ENCODE measurements at regions not wholly inside any gene's neighbourhood (a gene's known extent, or its start where the extent isn't known, plus 50 kb on each side); places are given as distances from the start of the nearest gene placed in this dataset.
"Not testable (repeated sequence)": the region's sequence is repeated elsewhere in the genome, so short reads cannot be mapped to it uniquely, and the experiment has no call there.

DNA sequence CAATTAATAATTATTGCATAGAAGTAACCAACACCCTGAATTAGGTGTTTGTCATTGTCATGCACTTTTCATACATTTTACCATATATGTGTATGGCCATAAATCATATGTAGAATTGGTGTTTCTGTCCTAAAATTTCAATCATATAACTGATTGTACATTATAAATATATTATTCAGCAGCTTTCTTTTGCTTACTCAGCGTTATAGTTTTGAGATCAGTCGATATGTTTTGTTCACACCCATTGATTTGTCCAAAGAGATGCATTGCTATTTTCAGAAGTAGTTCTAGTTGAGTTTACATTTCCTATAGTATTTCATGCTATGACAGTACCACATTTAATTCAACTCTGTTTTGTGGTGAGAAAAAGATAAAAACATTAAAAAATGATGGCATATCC, 50.5 kb upstream of the PARP4 start:
- DNase-seq (ENCODE audit: low read depth, low spot score): no peak
- no peak overlapping the region for H3K27ac ChIP-seq

DNA sequence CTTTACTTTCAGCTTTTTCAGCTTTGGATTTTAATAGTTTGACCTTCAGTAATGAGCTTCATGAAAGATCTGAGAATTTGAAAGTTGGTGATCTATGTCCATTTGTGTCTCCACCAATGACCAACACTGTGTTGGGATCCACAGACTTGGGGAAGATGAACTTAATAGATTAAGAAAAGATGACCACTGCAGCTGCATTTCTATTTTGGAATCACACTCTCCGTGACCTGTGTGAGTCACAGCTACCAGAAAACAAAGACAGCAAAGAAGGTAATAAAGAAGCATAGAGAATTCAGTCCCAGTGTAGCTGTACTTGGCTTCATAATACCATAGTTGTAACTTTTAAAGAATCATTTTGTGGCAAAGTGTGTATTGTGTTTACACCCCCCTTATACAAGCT, 51.4 kb upstream of the PARP4 start:
- H3K27ac ChIP-seq; DNase-seq (ENCODE audit: low read depth, low spot score): not testable (repeated sequence)

DNA sequence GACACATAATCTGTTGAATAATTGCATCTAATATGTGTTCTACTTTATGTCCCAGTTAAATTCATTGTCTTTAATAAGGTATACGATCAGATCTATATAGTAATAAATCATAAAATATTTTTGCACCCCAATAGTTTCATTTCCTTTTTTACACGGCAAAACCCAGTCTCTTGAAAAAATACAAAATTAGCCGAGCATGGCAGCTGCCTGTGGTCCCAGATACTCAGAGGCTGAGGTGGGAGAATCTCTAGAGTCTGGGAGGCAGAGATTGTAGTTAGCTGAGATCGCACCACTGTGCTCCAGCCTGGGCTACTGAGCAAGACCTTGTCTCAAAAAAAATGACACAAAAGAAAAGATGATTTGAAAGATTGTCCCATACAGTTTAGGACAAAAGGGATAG, 52.3 kb upstream of the PARP4 start:
- DNase-seq (ENCODE audit: low read depth, low spot score): no peak
- no peak overlapping the region for H3K27ac ChIP-seq

DNA sequence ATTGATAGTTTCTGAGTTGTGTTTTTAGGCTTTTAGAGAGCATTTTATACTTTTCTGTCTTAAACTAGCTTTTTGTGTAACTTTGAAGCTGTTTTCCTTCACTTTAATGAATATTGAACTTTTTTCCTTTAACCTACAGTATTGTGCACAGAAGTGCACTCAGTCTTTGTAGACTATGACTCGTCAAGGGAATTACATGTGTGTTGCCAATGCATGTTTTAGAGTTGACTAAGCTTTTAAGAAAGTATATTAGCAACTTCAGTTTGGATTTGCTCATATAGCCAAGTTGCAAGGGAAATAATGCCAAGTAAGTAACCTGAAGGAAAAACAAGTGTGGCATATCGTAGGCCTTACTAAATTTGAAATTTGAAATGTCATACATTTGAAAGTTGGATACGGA, 55.0 kb upstream of the PARP4 start:
- peak overlapping the region; percentile 7 for H3K27ac ChIP-seq

DNA sequence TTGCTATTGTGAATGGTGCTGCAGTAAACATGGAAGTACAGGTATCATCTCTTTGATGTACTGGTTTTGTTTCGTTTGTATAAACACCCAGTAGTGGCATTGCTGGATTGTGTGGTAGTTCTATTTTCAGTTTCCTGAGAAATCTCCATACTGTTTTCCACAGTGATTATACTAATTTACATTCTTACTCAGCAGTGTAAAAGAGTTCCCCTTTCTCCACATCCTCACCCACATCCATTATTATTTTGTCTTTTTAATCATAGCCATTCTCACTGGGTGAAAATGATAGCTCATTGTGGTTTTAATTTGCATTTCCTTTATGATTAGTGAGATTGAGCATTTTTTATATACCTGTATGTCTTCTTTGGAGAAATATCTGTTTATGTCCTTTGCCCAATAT, 62.3 kb upstream of the PARP4 start:
- no peak for DNase-seq (ENCODE audit: low read depth, low spot score)
- no peak overlapping the region for H3K27ac ChIP-seq

More for the DNA sequence above, 55.0 kb upstream of the PARP4 start:
- DNase-seq (ENCODE audit: low read depth, low spot score): peak; percentile 16

DNA sequence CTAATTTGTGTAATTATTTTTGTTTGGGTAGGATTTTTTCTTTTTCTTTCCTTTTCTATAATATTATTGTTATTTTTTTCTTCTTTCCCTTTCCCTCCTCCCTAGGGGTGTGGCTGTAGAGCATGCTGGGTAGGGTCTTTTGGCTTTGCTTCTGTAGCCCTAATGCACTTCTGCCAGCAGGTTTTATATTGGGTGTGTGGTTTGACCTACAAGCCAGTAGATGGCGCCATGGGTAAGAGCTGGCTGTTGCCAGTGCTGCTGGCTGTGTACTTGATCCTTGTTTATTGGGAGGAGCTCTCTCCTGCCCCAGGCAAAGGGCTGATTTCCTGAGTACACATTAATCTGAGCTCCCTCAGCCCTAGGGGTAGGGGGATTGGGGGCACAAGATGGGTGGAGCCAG, 67.7 kb upstream of the PARP4 start:
- DNase-seq (ENCODE audit: low read depth, low spot score): not testable (repeated sequence)

DNA sequence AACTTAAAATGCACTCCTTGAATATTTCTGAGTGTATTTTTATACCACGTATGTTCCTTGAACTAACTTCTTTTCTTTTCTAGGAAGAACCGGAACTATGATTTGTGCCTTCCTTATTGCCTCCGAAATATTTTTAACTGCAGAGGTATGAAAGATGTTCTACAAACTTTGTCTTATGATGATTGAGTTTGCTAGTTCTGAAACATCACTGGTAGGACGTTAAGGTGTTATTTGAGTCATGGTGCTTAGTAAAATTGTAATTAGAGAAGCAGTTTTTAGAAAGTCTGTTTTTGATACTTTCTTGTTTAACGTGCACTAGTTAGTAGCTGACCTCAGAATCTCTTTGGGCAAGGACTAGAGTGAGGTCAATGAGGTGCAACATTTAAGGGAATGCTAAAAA, 69.0 kb upstream of the PARP4 start:
- not testable (repeated sequence) for DNase-seq (ENCODE audit: low read depth, low spot score); H3K27ac ChIP-seq

More for the DNA sequence above, 67.7 kb upstream of the PARP4 start:
- not testable (repeated sequence) for H3K27ac ChIP-seq

DNA sequence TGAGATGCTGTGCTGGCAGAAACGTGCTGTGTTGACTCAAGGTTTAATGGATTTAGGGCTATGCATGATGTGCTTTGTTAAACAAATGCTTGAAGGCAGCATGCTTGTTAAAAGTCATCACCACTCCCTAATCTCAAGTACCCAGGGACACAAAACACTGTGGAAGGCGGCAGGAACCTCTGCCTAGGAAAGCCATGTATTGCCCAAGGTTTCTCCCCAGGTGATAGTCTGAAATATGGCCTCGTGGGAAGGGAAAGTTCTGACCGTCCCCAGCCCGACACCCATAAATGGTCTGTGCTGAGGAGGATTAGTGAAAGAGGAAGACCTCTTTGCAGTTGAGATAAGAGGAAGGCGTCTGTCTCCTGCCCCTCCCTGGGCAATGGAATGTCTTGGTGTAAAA, 79.1 kb upstream of the PARP4 start:
- H3K27ac ChIP-seq; DNase-seq (ENCODE audit: low read depth, low spot score): not testable (repeated sequence)

DNA sequence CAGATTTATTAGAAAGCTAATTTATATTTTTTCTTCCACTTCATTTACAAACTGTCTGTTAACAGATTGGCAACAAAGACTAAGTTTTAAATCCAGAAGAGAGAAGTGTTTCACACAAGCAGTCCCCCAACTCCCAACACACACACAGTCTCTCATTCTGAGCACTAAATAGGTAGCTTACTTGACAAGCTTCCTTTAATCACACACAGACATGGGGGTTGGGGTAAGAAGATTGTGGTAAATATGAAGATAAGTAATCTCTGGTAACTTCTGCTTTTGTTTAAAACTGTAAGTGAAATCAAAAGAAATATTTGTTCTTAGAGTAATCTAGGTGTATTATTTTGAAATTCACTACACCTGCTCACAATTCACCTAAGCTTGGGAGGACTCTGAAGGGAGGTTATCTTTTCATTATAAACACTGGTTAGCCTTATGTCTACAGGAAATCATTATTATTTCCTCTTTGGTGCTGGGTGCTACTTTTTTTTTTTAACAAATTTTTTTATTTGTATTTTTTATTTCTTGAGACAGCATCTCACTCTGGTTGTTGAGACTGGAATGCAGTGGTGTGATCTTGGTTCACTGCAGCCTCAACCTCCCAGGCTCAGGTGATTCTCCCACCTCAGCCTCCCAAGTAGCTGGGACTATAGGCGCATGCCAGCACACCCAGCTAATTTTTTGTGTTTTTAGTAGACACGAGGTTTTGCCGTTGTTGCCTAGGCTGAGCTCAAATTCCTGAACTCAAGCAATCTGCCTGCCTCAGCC, 82.1 kb upstream of the ATP12A start:
- not testable (repeated sequence) for H3K27ac ChIP-seq; DNase-seq (ENCODE audit: low read depth, low spot score)

DNA sequence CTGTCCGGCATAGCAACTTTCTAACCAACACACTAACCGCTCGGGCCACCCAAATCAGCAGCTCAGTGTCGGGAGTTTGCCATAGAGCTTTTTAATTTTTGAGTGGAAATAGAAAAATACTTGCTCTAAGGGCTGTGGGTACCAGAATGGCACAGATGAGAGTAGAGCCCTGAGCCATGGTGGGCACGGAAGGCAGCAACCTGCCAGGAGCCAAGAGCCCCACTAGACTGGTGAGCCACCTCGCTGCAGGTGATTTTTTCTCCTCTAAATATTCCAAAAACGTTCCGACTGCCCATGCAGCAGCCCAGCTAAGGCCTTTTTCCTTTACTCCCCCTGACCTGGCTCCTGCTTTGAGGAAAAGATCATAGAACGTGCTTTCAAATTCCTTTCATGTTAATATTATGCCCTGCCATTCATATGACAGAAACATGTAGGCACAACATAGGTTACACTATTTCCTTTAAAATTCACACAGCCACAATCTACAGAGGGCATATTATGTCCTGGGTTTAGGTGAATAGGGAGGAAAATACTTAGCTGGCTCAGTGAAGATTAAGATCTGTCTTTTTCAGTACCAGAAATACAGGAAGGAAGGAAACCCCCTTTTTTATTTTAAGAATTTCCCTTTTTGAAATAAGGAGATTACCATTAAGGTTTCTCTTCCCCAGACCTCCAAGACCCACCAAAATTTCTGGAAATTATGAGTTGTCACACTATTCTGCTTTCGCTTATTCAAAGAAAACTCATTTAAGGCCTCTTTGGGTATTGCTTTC, 81.0 kb upstream of the ATP12A start:
- not testable (repeated sequence) for DNase-seq (ENCODE audit: low read depth, low spot score); H3K27ac ChIP-seq

DNA sequence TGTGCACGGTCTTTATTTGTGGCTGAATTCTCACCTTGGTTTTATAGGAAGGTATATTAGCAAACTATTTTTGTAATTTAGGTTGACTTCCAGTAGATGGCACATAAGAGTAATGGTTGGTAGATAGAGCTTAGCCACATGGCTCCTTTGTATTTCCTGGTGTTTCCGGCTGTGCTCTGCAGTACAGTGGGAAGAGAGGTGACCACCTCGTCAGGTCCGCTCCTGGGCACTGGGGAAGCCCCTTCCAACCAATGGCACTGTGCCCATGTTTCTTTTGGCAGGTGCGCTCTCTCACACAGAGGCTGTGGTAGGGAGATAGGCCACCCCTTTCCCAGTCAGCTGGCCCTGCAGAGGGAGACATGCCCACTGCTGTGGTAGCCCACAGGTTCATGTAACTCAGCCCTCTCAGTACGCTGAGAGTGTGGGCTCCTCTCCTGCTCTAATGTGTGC, 74.3 kb upstream of the ATP12A start:
- DNase-seq (ENCODE audit: low read depth, low spot score): no peak
- H3K27ac ChIP-seq: no peak overlapping the region

DNA sequence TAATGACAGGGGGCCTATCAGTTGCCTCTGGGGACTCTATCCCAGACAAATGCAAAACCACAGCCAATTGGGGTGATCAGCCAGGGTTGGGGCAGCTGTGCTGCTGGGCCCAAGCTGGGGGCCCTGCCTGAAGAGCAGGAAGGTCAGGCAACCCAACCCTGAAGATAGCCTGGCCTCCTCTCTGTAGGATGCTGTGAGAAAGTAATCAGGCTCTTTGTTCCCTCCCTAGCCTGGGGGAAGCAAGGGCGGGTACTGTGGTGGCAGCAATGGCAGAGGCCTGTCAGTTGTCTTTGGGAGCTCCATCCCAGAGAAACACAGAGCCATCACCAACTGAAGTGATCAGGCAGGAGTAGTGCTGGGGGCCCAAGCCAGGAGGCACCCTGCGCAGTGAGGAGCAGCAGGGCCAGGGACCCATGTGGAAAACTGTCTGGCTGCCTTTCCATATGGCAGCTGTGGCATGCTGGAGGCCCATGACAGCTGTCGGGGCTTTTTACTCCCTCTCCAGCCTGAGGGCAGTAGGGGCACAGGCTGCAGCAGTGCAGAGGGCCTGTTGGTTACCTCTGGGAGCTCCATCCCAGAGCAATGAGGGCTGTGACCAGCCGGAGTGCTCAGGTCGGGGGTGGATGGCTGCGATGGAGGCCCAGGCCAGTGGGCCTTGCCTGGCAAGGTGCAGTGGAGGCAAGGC, 73.6 kb upstream of the ATP12A start:
- no peak for DNase-seq (ENCODE audit: low read depth, low spot score)
- H3K27ac ChIP-seq: no peak overlapping the region

DNA sequence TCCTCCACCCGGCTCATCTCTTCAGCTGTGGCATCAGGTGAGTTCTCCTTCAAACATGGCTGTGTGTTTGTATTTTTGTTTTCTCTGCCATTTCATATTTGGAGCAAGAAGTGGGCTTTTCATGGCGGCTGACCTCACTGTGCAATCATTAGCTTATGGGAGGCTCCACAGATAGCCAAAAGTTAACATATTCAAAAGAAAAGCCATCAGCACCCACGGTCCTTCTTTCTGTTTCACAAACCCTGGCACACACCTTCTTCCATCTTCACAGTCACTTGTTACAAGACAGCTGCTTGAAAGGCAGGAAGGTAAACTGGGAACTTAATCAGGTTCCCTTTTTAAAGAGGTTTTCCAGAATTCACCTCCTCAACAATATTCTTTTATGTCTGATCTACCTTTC, 69.3 kb upstream of the ATP12A start:
- no peak for DNase-seq (ENCODE audit: low read depth, low spot score)
- H3K27ac ChIP-seq: no peak overlapping the region

DNA sequence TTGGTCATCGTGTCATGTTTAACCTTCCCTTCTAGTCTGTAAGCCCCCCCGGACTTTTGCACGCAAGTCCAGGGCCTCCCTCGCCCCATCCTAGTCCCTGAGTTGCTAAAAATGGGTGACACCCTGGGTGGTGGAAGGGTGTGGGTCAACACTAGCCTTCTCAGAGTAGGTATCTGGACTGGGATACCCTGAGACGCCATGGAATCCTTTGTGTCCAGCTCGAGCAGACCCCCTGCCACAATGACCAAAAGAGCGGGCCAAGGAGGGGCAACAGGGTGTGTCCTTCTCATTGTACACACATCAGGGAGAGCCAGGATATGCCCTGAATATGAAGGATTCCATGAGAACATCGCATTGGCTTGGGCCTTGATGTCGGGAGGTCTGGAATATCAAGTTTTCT, 67.5 kb upstream of the ATP12A start:
- H3K27ac ChIP-seq: no peak overlapping the region
- no peak for DNase-seq (ENCODE audit: low read depth, low spot score)

DNA sequence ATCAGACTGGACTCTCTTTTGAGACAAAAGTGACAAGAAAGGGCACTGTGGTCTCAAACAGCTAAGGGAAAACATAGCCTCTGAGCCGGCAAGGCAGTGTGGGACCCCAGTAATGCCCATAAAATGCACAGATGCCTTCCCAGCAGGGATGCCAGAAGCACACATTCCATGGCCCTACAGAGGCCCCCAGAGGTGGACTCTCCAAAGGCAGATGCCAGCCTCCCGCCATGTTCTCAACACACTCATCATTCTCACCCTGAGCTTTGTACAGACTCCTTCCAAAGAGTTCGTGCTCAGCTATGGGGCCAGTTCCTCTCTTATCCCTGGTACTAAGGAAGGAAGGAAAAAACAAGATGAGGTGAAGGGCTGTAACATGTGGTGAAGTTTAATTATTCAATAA, 67.1 kb upstream of the ATP12A start:
- no peak for DNase-seq (ENCODE audit: low read depth, low spot score)
- H3K27ac ChIP-seq: no peak overlapping the region

DNA sequence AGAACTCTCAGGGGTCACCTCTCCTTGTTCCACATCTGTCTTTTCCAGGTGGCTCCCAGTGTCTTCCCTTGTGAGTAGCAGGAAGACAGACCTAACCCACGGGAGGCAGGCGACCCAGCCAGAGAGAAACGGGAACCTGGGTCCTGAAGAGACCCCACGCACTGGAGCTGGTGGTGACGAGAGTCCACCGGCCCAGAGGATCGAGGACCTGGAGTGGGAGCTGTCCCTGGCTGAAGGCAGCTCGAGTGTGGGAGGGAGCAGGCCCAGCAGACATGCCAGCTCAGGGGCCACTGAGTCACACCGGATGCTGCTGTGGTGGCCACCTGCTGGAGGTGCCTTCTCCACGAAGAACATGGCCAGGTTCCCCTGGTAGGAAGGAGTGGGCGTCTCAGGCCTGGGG, 66.5 kb upstream of the ATP12A start:
- no peak overlapping the region for H3K27ac ChIP-seq
- no peak for DNase-seq (ENCODE audit: low read depth, low spot score)

DNA sequence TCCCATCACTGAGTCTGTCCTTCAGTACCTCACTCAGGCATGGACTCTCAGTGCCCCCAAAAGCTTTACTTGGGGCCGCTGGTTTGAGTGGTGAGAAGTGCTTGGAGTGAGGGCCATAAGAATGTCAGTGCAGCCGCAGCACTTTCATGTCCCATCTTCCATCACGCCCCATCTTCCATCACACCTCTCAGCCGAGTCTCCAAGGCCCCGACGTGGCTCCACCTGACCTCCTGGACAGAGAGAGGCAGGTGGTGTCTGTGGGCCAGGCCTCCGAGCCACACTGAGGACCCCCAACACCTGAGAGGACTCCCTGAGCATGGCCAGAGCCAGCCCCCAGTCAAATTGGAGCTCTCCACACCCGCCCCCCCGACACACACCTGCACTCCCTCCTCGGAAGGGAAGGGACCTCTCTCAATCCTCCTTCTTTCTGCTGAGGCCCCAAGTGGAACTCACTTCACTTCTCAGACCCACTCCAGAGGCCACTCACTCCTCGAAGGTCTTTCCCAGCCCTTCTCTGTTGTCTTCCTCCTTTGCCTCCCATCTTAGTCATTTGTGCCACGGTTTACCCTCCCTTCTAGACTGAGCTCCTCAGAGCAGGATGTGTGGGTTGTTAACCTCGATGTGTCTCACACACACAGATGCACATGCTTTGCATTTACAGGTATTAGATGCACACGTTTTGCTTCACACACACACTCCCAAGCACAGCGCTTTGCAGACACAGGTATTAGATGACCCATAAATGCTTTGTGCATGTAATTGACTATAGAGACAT, 65.7 kb upstream of the ATP12A start:
- H3K27ac ChIP-seq: no peak overlapping the region
- DNase-seq (ENCODE audit: low read depth, low spot score): no peak

DNA sequence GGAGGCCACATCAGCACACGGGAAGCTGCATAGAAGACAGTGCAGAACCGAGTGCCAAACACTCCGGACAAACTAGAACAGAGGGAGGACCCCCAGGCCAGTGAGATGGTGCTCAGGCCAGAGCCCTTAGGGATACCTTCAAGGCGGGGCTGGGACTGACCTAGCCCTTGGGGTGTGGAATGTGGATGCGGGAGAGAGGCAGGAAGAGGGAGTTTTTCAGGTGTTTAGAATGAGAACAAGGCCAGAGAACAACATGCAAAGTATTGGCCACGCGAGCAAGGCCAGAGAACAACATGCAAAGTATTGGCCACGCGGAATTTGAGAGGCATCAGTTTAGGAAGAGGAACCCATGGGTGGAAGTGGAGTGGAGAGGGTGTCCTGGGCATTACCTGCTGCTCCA, 65.1 kb upstream of the ATP12A start:
- no peak overlapping the region for H3K27ac ChIP-seq
- DNase-seq (ENCODE audit: low read depth, low spot score): no peak

DNA sequence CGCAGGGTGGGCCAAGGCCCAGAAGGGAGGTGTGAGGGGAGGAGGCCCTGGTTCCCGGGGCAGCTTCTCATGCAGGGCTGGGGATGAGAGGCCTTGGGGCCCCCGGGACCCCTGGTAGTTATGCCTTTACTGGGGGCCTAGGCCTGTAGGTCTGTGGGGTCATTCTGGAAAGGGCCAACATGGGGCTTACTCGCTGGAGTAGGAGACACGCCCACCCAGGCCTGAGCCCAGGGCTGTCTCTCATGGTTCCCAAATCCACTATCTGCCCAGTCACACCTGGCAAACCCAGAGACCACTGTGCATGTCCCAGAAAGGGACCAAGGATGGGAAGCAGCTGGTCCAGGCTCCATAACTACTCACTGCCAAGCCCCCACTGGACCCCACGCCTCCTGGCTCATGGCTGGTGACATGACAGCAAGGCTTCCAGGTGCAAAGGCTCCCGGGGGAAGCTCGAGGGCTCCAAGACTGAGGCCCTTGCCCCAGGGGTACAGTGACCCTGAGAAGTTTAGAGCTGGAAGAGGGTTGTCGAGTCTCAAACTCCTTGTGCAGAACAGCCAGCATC, 64.2 kb upstream of the ATP12A start:
- no peak overlapping the region for H3K27ac ChIP-seq
- no peak for DNase-seq (ENCODE audit: low read depth, low spot score)

DNA sequence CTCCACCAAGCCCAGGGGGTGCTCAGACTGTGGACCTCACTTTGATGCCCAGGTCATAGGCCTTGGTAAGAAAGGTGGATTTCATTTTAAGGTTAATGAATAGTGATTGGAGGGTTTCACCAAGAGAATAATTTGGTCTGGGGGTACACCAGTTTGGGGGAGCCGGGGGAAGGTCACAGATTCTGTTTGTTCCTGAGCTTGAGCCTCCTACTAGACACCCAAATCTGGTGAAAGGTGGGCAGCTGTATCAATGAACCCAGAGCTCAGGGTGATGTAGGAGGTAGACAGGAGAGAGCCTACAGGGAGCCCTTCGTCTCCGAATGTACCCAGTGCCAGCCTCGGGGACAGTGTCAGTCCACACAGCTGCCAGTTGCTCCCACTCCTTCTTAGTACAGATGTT, 63.7 kb upstream of the ATP12A start:
- no peak overlapping the region for H3K27ac ChIP-seq
- no peak for DNase-seq (ENCODE audit: low read depth, low spot score)

Measured in epithelial cell of prostate (primary cell).